Fibroblast of skin of abdomen (primary cell): ENCODE measurements at regions not wholly inside any gene's neighbourhood (a gene's known extent, or its start where the extent isn't known, plus 50 kb on each side); places are given as distances from the start of the nearest gene placed in this dataset.
"Not testable (repeated sequence)": the region's sequence is repeated elsewhere in the genome, so short reads cannot be mapped to it uniquely, and the experiment has no call there.

Experiments used
- DNase-seq: peaks from one replicate; pipeline ENCODE4 v3.0.0-alpha.2; 2013

DNA sequence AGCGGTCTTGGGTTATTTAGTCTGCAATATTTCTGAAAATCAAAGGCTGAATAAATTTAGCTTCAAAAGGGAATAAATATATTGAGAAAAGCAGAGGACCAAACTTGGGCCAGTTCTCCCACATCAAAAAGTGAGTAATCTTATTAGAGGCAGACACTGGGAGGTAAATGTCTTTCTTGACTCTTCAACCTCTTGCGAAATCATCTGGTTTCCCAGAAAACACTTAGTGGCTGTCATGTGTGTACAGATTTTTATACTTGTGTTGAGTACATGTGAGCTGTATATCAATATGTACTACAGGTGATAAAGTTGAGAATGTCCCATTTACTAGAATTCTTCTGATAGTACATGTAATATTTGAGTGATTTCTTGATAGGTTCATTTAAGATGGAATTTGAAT, 454.9 kb downstream of the PRR16 start:
- DNase-seq: peak; percentile 10

DNA sequence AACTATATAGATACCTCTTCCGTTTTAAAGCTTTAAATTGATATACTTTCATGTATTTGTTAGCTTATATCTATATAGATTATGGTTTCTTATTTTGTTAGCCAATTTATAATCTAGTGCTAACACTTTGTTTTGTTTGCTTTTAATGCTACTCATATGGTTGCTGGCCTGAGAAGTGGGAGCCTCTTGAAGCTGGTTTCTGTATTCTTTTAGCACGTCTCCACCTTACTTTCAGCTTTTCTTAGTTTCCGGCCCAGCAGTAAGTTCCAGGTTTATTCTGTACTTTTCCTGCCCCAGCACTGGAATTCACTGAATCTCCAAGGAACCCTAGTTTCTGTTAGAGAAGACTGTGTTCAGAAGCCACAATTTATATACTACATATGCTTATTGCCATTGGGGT, 458.9 kb downstream of the PRR16 start:
- DNase-seq: no peak

GRCh38 chr5:120926471-120926870, 462.4 kb downstream of the PRR16 start:
- no peak for DNase-seq

DNA sequence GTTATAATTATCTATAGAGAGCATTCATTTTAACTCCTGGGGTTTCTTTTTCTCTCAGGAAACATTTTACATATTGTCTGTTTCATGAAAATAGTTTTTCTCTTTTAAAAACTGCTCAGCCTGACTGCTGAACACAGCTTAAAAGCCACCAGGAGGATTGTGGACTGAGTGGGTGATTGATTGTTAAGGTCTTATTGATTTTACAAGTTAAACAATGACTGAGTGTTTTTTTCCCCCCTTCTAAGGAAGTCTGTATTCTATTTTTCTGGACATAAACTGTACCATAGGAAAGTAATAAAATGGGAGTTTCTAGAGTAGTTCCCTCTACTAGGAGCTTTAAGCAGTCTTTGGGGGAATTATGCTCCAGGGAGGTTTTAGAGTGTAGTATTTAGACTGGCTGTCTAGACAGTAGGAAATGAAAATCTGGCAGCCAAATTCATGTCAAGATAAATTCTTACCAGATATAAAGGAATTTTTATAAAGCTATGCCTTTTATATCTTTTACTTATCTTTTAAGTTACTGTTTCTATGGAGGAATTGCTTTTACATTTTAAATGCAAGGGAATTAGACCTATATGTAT, 463.9 kb downstream of the PRR16 start:
- peak; percentile 16 for DNase-seq

DNA sequence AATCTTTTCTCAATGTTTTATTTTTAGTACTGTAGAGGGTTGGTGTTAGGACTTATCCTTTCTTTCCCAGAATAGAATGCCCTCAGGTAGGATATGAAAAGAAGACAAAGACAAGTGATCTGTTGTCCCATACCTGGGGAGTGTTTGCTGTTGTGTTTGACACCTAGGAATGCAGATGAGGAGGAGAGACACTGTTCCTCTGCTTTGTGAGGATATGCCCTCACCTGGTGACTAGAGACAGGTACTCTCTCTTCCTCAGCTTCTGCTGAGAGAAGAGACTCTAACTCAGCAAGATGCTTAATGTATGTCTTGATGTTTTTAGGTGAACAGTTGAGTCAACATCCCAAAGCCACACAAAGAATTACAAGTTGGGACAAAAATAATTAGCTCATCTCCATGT, 468.4 kb downstream of the PRR16 start:
- DNase-seq: no peak

DNA sequence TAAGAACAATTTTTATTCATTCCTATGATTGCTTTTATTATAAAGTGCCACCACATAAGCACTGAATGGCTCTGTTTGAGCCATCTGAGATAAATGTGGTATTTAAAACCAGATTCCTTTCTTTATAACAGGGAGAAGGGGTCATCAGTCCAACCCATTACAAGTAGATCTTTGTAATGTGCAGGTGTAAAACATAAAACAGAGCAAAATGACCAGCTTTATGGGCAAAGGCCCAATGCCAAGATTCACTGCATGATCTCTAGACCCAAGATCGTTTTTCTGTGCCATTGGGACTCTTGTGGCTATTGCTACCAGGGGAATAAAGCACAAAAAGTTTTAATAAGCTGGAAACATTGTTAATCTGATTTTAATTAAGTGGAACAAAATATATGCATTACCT, 469.9 kb downstream of the PRR16 start:
- no peak for DNase-seq

- DNase-seq: no peak
These were observed 472.6 kb downstream of the PRR16 start for GRCh38 chr5:120936652-120937051.

GRCh38 chr5:120938604-120939003, 474.5 kb downstream of the PRR16 start:
- DNase-seq: no peak

DNA sequence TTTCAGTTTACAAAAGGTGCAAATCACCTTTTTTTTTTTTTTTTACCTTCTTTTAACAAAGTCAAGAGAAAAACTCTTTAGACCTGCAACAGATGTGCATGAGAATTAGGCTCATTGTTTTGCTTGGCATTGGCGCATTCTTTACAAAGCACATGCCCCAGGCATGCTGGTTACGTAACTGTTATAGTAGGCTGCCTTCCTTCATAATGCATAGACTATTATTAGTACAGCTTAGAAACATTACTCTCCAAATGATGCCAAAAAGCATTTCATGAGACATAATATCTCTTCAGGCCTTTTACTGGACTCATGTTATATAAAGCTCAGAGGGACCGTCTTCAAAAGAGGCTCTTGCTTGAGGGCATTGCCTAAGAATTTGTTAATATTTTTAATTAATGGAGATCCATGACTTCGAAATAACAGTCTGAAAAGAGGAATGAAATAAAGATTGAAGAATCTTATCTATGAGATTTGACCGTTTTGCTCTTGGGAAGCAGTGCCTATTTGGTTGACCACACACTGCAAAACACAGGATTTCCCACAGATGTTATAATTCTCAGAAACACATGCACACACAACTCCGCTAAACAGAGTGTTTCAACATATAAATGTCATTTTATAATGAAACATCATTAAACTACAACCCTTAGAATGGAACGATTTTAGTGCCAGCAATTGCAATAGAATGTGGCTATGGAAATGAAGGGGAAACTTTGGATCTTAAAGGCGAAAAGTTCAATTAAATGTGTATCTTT, 478.7 kb downstream of the PRR16 start:
- DNase-seq: peak; percentile 6

GRCh38 chr5:120949596-120949995, 485.5 kb downstream of the PRR16 start:
- DNase-seq: not testable (repeated sequence)

DNA sequence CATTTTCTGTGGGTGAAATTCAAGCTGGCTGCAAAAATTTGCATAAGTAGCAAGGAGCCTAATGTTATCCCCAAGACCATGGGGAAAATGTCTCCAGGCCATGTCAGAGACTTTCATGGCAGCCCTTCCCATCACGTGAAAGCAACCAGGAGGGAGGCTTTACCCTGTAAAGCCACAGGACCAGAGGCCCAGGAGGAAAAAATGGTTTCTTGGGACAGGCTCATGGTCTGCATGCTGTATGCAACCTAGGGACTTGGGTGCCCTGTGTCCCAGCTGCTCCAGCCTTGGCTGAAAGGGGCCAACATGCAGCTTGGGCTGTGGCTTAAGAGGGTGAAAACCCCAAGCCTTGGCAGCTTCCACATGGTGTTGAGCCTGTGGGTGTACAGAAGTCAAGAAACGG, 489.3 kb downstream of the PRR16 start:
- not testable (repeated sequence) for DNase-seq

GRCh38 chr5:120954255-120954654, 490.2 kb downstream of the PRR16 start:
- no peak for DNase-seq

- no peak for DNase-seq
These were observed 491.7 kb downstream of the PRR16 start for GRCh38 chr5:120955795-120956194.

DNA sequence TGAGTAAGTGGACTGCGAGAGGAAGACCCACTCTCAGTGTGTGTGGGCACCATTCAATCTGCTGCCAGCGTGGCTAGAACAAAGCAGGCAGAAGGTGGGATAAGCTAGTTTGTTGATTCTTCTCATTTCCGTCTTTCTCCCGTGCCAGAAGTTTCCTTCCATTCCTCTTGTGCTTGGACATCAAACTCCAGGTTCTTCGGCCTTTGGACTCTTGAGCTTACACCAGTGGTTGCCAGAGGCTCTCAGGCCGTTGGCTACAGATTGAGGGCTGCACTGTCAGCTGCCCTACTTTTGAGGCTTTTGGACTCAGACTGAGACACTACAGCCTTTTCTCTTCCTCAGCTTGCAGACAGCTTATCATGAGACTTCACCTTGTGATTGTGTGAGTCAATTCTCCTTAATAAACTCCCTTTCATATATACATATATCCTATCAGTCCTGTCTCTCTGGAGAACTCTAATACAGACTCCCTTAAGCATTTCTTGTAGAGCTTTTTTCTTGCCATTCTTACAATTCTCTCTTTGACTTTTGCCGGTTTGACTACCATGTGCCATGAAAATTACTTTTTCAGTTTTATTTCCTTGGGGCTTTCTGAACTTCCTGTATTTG, 494.9 kb downstream of the PRR16 start:
- DNase-seq: no peak

DNA sequence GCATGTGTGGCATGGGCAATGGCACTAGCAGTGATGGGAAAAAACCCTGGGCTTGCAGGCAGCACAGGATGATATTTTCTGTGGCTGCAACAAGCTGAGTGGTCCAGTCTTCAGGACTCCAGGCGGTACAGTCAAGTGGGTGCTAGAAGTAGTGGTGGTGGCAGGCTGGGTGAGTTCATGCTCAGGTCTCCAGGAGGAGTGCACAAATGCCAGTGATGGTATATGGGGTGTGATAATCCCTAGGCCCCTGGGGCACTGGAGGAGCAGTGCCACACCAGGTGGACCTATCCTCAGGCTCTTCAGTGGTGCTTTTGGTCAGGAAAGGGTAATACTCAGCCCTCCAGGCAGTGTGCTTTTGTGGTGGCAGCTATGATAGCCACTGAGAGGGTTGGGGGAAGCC, 496.4 kb downstream of the PRR16 start:
- DNase-seq: no peak

DNA sequence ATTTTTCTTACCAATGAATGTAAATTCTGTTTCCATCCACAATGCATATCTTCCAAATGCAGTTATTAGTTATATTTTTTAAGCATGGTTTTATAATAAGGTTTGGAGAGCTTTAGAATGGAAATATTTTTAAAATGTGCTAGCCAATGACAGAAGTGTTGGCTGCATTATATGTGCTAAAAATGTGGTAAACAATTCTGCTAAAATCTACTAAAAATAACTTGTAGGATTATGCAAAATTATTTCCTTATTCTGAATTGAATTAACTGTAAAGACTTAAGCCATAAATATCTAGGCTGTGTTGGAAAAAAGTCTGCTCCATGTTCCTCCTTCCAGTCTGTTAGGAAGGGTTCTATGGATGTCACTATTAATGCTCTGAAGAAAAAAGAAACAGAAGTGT, 503.3 kb downstream of the PRR16 start:
- no peak for DNase-seq

DNA sequence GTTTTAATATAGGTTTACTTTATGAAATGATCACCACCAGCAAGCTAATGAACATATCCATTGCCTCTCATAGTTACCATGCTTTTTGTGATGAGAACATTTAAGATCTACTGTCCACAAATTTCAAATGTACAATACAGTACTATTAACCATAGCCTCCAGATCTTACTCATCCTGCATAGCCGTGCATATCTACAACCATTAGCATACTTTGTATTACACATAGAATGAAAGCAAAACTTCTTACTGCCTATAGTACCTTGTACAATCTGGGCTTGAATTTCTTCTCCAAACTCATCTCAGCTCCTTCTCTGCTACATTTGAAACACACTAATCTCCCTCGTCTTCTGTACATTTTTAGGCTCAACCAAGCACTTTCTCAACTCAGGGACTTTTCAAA, 510.6 kb downstream of the PRR16 start:
- no peak for DNase-seq

DNA sequence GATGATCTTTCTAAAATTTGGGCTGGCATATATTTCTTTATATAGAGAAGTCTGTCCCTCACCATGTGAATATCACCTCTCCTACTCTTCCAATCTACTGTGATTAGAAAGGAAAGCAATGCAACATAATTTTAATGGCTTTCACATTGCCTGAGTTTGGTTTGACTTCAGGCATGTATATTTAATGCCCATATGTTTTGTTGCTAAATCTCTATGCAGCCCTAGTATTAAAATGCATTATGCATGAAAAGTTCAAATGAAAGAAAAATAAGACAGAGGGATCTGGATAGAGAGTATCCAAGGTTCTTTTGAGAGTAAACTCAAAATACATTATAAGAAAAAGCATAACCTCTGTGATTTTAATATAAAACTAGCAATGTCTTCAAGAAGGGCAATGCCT, 518.3 kb downstream of the PRR16 start:
- DNase-seq: no peak

DNA sequence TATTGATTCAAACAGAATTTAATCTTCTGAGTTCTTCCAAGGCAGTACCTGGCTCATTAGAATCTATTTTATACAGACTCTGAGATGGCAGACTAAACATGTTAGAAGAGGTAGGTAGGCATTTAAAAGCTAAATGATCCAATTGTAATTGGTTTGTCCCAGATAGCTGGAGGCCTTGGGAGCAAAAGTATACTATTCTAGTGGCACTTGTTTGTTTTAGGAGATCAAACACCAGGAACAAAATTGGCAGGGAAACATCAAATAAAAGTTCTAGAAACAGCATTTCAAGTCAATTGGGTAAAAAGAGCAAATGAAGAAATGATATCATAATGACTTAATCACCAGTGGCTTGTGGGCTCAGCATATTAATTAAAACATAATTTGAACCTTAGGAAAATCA, 521.4 kb downstream of the PRR16 start:
- DNase-seq: no peak

DNA sequence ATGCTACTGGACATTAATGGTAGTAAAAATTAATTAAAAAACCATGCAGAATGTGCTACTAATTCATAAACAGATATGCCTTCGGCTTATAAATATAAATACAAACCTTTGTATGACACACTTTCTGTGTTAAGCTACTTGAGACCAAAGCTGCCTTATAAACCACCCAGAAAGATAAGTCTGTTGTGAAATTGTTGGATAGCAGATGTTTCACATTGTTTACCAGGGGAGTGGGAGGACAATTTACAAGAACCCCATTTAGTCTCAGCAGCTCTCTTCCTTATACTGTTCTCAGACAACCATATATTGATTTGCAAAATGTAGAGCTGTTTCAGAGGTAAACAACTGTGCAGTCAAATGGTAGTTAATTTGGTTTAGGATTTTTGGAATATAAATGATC, 524.4 kb downstream of the PRR16 start:
- DNase-seq: no peak

GRCh38 chr5:120988941-120989340, 524.8 kb downstream of the PRR16 start:
- DNase-seq: no peak

- no peak for DNase-seq
These were observed 527.5 kb downstream of the PRR16 start for GRCh38 chr5:120991569-120991968.

DNA sequence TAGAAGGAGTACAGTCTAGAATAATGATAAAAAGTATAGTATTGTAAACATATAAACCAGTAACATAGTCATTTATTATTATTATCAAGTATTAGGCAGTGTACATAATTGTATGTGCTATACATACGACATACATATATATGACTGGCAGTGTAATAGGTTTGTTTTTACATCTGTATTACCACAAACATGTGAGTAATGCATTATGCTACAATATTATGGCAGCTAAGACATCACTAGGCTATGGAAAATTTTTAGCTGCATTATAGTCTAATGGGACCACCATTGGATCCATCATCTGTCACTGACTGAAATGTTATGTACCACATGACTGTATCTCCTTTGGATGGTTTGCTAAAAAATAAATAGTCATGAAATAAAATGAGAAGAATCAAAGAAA, 530.0 kb downstream of the PRR16 start:
- no peak for DNase-seq

DNA sequence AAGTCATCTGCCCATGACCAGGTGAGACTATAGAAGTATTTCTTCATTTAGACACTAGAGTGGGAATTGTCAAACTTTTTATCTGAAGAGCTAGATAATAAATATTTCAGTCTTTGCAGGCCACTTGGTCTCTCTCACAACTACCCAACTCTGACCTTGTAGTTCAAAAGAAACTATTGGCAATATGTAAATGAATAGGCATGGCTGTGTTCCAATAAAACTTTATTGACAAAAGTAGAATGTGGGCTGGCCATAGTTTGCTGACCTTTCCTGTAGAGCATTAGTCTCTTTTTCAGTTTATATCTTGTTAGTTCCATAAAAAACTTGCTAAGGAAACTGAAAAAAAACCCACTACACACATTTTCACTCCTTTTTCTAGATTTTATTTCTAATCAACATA, 535.5 kb downstream of the PRR16 start:
- no peak for DNase-seq
